ENCODE measurements at regions not wholly inside any gene's neighbourhood (a gene's known extent, or its start where the extent isn't known, plus 50 kb on each side); places are given as distances from the start of the nearest gene placed in this dataset.

- no peaks in the 10 kb centered on the region for H3K9me3 ChIP-seq
- 71 to 78% methylated on average over 3 of the region's 3 CpGs for WGBS, 2 donors
- TF ChIP-seq POLR2A (IDR thresholded peaks at IDR 0.05) (no peak), CTCF (IDR thresholded peaks at IDR 0.05) (no peak)
- intact Hi-C loops (cut with DNase I) = no loop called here
- H3K4me1 ChIP-seq = no peaks in the 10 kb centered on the region
- no peak overlapping the region for H3K4me3 ChIP-seq
- no peak overlapping the region for H3K27ac ChIP-seq
- no peaks in the 10 kb centered on the region for H3K36me3 ChIP-seq (replicated peaks in 1 of 2; ENCODE audit: insufficient read depth in 1 of 2, low read depth in 2 of 2)
- ATAC-seq (no peak), DNase-seq (no peak)
- H3K27me3 ChIP-seq = no peaks in the 10 kb centered on the region
Measured at GRCh38 chr13:65540175-65540574, 1690.0 kb downstream of the PCDH9 start.

- 24 to 44% methylated on average over 1 of the region's 1 CpG for WGBS, 2 donors
- no peaks in the 10 kb centered on the region for H3K27me3 ChIP-seq
- intact Hi-C loops (cut with DNase I) = no loop called here
- DNase-seq = no peak
- no peak overlapping the region for H3K27ac ChIP-seq
- no peaks in the 10 kb centered on the region for H3K36me3 ChIP-seq (replicated peaks in 1 of 2; ENCODE audit: insufficient read depth in 1 of 2, low read depth in 2 of 2)
- no peak overlapping the region for H3K4me3 ChIP-seq
- no peaks in the 10 kb centered on the region for H3K9me3 ChIP-seq
- no peaks in the 10 kb centered on the region for H3K4me1 ChIP-seq
- ATAC-seq = no peak
- TF ChIP-seq POLR2A (IDR thresholded peaks at IDR 0.05) (no peak), CTCF (IDR thresholded peaks at IDR 0.05) (no peak)
Measured at GRCh38 chr13:65535370-65535769, 1694.8 kb downstream of the PCDH9 start.

GRCh38 chr13:65532231-65532630 is 1697.9 kb downstream of the PCDH9 start:
- TF ChIP-seq CTCF (IDR thresholded peaks at IDR 0.05) (no peak), POLR2A (IDR thresholded peaks at IDR 0.05) (no peak)
- no peak for ATAC-seq
- intact Hi-C loops (cut with DNase I) = no loop called here
- Histone ChIP-seq H3K27me3 (no peaks in the 10 kb centered on the region), H3K9me3 (no peaks in the 10 kb centered on the region), H3K4me1 (no peaks in the 10 kb centered on the region), H3K27ac (no peak overlapping the region), H3K36me3 (replicated peaks in 1 of 2; ENCODE audit: insufficient read depth in 1 of 2, low read depth in 2 of 2) (no peaks in the 10 kb centered on the region), H3K4me3 (no peak overlapping the region)
- no peak for DNase-seq
- 23 to 28% methylated on average over 4 of the region's 4 CpGs for WGBS, 2 donors

- Histone ChIP-seq H3K27me3 (no peaks in the 10 kb centered on the region), H3K4me1 (no peaks in the 10 kb centered on the region), H3K36me3 (replicated peaks in 1 of 2; ENCODE audit: insufficient read depth in 1 of 2, low read depth in 2 of 2) (no peaks in the 10 kb centered on the region), H3K4me3 (no peak overlapping the region), H3K9me3 (no peaks in the 10 kb centered on the region), H3K27ac (no peak overlapping the region)
- TF ChIP-seq POLR2A (IDR thresholded peaks at IDR 0.05) = no peak
- no peak for TF ChIP-seq CTCF (IDR thresholded peaks at IDR 0.05)
- intact Hi-C loops (cut with DNase I) = no loop called here
- no peak for ATAC-seq
- 46% methylated on average over 2 of the region's 2 CpGs for WGBS, 2 donors
- DNase-seq = no peak
Measured at GRCh38 chr13:65530688-65531087, 1699.4 kb downstream of the PCDH9 start.

DNA sequence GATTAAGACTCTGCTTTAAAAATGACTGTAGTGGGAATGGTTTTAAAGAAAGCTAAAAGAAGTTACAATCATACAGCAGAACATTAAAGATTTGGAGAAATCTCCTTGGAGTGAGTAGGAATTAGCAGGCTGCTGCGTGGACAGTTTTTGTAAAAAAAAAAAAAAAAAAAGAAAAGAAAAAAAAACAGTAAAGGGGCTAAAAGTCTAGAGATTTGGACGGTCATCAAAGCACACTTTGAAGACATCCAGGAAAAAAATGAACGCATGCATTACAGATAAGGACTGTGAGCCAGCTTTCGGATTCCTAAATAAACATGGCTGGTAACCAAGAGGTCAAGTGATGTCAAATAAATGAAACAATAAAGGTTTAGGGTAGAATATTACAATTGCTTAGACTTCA is 1700.6 kb downstream of the PCDH9 start:
- no peak overlapping the region for H3K4me3 ChIP-seq
- no peak for TF ChIP-seq POLR2A (IDR thresholded peaks at IDR 0.05)
- TF ChIP-seq CTCF (IDR thresholded peaks at IDR 0.05) = no peak
- ATAC-seq = no peak
- no peak for DNase-seq
- intact Hi-C loops (cut with DNase I) = no loop called here
- no peaks in the 10 kb centered on the region for H3K4me1 ChIP-seq
- H3K27me3 ChIP-seq = no peaks in the 10 kb centered on the region
- no peak overlapping the region for H3K27ac ChIP-seq
- no peaks in the 10 kb centered on the region for H3K9me3 ChIP-seq
- H3K36me3 ChIP-seq (replicated peaks in 1 of 2; ENCODE audit: insufficient read depth in 1 of 2, low read depth in 2 of 2) = no peaks in the 10 kb centered on the region
- WGBS, 2 donors = 16 to 25% methylated on average over 4 of the region's 4 CpGs
